Stimulated activated CD4-positive, alpha-beta T cell treated with anti-CD3 and anti-CD28 coated beads, TNF-alpha, amount 100 ng/mL, for 48 hours (primary cell): ENCODE measurements at regions not wholly inside any gene's neighbourhood (a gene's known extent, or its start where the extent isn't known, plus 50 kb on each side); places are given as distances from the start of the nearest gene placed in this dataset.
A peak's percentile ranks its signal among the peaks of the same experiment; 100 is the strongest.

ENCODE experiments used
- DNase-seq, 3 donors: peaks; one replicate each; pipeline ENCODE4 v3.0.0-alpha.2; 2020; ENCODE audit warnings: low read depth in 3 of 3

DNA sequence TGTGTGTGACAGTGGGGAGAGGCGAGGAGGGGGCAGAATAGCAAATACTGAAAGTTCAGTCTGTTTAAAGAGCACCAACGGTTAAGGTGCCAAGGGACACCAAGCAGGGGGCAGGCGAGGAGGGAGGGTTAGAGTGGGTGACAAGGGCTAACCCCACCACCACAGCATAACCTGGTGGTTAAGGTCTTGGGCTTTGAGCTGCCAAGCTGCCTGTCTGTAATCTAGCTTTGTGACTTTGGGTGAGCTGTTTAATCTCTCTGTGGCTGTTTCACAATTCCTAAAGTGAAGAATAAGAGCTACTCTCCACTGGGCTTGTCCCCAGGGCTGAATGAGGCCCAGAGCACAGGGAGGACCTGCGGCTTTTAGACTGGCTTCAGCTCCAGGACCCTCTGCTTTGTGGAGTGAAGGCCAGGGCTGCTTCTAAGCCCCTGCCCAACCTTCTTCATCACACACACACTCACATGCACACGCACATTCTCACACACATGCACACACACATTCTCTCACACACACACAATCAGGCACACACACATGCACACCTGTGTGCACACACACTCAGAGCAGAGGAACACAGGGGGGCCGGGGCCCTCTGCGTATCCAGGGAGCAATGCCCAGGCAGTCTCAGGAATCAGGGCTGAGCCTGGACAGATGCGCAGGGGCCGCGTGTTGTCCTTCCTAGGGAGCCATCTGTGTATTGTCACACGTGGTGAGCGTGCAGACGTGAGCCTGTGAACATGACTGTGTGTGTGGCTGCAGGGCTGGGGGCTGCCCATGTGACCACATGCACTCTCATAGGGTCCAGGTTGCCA, 101.6 kb upstream of the TARDBP start:
- DNase-seq: no peak

DNA sequence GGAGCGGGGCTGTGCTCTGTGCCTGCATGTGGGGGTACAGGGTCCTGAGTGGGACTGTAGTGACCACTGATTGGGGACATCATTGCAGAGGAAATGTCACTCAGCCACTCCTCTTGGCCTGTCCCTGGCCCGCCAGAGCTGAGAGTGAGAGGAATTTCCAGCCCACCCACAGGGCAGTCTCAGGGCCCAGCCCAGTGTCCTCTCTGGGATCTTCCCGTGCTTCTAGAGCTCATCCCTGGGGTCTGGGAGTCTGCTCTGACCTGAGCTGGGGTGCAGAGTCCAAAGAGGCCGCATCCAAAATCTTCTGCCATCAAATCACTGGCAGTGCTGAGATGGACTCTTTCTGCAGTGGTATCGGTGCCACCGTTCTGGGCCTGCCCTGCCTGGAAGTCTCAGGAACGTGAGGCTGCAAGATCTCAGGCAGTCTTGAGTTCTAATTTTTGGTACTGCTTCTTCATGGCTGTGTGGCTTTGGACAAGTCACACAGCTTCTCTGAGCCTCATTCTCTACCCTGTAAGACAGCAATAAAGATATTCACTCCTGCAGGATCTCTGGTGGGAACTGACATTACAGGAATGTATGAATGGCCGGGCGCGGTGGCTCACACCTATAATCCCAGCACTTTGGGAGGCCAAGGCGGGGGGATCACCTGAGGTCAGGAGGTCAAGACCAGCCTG, 100.8 kb upstream of the TARDBP start:
- DNase-seq: no peak

DNA sequence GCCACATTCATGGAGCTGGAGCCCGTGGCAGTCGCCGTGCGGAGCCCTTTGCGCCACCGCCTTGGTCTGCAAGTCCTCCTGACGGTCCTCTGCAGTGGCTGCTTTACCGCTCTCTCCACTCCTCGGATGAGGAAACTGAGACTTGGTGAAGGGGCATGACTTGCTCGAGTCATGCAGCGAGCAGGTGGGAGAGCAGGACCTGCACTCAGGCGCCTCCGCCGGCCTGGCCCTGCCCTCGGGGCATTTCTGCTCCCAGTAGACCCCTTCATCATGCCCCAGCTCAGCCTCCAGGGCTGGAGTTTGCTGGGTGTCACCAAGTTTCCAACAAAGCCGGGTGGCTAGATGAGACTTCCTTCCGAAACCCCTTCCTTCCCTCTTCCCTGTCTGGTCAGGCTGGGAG, 100.0 kb upstream of the TARDBP start:
- no peak for DNase-seq

DNA sequence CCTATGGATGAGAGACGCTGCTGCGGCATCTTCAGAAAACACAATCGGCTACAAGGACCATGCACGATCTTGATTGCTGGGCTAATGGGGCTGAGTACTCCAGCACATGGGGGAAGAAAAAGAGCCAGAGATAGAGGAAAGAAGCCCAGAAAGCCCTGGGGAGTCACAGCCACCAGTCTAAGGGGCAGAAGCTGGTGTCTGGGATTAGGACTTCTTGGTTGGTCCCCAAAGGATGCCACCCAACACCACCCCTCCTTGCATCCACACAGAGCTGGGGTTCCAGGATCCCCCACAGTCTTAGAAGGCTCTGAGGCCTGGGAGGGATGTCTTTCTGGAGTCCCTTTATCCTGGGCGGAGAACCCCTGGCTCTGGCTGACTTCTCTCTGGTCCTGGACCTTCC, 98.4 kb upstream of the TARDBP start:
- no peak for DNase-seq

DNA sequence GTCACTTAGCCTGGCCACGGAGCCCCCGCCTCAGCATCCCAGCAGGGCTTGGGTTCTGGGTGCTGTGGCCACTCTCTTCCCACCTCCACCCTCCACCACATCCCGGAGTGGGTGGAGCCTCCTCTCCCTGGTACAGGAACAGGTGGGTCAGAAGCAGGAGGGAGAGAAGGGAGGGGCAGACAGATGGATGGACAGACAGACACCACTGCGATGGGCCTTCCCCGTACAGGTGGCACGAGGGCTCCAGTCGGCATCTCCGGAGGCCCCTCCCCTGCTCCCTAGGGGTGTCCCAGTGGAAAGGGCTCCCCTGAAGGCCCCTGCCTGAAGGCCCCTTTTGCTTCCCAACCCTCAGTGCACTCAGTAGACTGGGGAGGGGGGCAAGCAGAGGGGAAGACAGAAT, 96.9 kb upstream of the TARDBP start:
- no peak for DNase-seq

DNA sequence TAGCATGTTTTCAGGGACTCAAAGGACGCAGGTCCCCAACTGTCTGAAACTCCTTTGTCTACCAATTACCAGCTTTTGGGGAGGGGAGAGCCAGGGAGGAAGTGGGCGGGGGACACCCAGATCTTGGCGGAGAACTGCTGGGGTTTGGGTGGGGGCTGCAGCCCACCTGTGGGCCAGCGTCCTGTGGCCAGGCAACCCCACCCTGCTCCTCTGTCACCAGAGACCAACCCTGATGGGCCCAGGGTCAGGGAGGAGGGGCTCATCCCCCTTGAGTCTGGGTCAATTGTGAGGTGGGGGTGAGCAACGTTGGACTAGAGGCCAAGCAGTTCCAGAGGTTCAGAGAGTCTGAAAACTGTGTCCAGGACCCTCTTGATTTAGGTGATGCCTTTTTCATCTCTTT, 96.1 kb upstream of the TARDBP start:
- no peak for DNase-seq

DNA sequence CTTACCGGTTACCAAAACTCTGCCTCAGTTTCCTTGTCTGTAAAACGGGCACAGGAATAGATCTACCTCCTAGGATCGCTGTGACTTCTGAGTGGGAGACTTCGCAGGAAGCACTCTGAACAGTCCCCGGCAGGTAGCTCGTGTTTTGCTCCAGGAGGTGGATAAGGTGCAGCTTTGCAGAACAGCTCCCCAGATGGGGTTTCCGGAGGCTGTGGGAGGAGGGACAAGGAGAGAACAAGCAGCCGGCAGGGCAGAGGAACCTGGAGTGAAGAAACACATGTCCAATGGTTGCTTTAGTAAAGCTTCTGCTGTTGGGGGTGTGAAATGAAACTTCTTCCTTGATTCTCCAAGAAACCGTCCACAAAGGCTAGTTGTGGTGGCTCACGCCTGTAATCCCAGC, 95.5 kb upstream of the TARDBP start:
- no peak for DNase-seq

DNA sequence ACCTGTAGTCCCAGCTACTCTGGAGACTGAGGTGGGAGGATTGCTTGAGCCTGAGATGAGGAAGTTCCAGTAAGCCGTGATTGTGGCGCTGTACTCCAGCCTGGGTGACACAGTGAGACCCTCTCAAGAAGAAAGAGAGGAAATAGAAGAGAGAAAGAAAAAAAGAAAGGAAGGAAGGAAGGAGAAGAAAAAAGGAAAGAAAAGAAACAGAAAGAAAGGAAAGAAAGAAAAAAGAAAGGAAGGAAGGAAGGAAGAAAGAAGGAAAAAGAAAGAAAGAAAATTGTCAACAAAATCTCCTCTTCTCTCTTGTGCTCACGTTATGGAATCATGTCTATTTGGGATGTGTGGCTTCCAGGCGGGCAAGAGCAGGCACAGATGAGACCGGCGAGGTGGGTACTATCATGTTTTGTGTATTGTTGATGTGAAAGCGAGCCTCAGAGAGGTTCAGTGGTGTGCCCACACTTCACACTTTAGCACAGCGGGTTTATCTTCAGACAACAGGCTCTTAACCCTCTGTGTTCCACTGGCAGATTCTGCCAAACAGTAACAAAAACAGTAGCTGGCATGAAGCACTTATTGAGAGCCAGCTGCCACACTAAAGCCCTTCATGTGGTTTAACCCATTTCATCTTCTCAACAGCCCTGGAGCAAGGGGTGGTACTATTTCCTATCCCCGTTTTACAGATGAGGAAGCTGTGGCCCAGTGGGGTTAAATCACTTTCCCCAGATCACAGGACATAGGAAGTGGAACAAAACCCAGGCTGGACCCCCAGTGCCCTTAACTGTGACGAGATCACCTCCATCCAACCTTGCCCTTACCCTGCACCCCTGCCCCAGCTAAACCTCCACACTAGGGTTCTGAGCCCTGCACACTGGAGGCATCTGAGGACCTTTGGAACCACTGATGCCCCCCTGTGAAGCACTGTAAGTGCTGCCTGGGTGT, 94.7 kb upstream of the TARDBP start:
- no peak for DNase-seq

DNA sequence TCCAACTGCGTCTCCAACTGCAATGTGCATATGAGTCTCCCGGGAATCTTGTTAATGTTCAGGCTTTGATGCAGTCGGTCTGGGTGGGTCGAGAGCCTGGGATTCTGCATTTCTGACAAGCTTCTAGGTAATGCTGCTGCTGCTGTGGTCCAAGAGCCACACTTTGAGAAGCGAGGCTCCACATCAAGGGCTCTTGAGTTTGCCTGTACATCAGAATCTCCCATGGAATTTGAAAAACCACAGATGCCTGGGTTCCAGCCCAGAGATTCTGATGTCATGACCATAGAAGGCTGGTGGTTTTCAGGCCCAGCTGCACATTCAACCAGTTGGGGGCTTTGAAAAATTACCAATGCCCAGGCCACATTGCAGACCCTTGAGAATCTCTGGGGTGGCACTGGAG, 93.9 kb upstream of the TARDBP start:
- no peak for DNase-seq

DNA sequence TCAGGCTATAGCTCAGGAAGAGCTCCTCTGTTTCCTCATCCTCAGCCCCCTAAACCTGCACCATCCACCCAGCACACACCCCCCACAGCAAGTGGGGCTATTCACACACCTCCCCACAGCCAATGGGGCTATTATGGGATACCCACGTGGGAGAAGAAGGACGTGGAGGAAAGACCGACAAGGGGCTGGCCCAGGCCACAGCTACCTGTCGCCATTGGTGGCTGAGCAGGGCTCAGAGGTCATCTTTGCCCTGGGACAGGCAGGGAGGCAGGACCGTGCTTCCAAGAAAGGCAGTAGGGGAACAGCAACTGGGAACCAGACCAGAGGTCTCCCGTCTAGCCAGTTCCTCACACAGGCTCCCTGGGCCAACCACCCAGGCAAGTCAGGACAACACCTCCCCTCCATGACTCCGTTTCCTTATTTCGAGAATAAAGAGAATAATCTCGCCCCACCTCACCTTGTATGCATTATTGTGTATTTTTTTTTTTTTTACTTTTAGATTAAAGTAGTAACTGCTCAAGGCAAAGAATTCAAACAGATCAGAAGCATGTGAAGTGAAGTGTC, 92.3 kb upstream of the TARDBP start:
- DNase-seq: no peak

- peak in 2 of 3 donors; percentile 29 for DNase-seq
Observed at GRCh38 chr1:10922315-10923060, 90.0 kb upstream of the TARDBP start.

- DNase-seq: no peak
Observed at GRCh38 chr1:10924030-10924429, 88.4 kb upstream of the TARDBP start.

DNA sequence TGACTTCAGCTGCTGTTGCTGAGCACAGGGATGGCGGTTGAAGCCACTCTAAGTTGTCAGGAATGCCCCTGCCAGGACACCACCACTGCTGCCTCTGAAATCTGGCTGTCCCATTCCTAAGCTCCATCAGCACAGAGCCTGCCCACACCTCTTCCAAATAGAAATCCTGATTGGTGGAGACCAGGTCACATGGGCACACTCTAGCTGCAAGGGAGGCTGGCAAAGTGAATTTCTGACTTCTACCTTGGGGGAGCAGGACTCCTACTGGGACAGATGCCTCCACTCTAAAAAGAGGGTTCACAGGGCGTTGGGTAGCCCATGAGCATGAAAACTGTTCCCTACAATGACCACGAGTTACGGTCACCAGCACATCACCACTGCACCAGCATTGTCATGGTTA, 83.8 kb upstream of the TARDBP start:
- DNase-seq: no peak

GRCh38 chr1:10932088-10932487, 80.4 kb upstream of the TARDBP start:
- DNase-seq: peak in 2 of 3 donors; percentile 10 to 32

DNA sequence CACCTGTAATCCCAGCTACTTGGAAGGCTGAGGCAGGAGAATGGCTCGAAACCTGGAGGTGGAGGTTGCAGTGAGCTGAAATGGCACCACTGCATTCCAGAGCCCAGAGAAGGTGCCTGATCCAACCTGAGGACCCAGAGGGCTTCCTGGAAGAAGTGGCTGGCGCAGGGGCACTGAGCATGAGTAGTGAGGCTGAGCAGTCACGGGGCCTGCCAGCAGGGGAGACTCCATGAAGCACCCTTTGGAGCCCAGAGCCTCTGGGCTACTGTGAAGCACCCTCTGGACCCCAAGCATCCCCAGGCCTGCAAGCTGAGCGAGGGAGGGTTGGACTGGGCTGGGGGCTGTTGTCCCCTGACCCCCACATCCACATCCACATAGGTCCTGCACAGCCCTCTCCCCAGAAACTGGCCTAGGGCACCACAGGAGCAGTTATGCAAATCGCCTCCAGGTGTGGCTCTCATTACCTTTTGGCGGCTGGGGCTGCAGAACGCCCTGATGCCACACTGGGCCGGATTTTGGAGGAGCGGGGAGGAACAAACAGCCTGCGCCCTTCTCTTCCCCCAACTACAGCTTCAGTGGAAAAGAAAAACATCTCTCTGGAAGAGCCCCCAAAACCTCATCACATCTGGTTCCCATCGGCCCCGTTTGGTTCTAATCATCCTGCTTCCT, 78.2 kb upstream of the TARDBP start:
- no peak for DNase-seq

DNA sequence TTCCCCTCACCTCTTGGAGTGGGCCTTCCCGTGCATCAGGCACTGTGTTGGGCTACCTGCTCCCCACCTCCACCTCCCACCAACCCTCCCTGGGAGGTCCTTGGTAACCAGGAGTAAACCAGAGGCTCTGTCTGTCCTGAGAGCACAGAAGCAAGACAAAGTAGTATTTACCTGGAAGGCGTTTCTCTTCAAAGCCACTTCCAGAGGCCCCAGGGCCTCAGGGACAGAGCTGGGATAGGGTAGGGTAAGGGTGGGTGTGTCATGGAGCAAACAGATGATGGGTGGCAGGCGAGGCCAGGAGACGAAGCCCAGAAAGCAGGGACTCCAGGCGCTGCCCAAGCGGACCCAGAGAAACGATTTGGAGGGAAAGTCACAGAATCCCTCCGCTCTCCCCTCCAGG, 77.2 kb upstream of the TARDBP start:
- DNase-seq: no peak

DNA sequence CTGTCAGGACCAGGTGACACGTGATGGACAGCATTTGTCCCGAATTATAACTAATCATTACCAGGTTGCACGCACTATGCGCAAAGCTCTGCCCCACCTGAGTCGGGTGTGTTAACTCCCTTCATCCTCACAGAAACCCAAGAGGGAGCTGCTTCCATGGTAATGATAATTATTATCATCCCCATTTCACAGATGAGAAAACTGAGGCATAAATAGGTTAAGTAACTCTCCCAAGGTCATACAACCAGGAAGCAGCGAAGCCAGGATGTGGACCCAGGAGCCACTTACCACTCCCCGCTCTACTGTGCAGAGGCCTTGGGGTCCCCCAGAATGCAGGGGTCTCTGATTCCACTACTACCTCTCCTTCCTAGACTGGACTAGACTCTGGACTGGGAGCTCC, 76.7 kb upstream of the TARDBP start:
- no peak for DNase-seq

DNA sequence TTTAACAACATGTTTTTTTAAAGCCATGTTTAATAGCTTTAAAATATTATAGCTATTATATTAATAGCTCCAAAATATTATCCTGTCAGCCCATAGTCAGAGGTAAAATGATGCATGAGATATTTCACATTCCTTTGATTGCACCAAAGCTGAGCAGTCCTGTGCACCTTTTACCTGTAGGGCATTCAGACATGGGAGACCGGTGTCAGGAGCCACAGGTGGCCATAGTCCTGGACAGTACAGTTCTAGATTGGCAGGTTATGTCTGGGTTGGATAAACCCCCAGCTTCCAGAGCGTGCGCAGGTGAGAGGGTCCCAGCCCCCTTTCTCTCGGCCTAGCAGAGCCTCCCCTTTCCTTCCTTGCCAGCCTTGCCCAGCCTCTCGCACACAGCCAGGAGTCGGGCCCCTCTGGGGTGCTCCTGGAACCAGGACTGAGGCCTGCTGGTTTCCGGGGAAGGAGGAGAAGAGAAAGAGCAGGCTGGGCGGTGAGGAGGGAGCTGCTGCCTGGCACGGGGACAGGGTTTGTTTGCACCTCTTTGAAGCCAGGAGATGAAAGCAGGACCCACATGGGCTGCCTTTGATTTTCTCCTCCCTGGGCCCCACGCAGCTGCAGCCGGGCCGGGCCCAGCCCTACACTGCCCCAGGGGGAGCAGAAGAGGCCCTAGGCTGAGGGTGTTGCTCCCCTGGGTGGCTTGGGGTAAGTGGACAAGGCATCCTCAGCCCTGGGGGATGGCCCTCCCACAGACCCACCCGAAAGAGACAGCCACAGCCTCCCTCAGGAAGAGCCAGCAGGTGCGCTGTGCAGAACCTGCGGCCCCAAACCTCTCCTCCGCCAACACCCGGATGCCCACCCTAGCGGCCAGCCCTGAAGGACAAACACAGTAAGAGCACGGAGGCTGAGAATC, 75.2 kb upstream of the TARDBP start:
- DNase-seq: no peak

DNA sequence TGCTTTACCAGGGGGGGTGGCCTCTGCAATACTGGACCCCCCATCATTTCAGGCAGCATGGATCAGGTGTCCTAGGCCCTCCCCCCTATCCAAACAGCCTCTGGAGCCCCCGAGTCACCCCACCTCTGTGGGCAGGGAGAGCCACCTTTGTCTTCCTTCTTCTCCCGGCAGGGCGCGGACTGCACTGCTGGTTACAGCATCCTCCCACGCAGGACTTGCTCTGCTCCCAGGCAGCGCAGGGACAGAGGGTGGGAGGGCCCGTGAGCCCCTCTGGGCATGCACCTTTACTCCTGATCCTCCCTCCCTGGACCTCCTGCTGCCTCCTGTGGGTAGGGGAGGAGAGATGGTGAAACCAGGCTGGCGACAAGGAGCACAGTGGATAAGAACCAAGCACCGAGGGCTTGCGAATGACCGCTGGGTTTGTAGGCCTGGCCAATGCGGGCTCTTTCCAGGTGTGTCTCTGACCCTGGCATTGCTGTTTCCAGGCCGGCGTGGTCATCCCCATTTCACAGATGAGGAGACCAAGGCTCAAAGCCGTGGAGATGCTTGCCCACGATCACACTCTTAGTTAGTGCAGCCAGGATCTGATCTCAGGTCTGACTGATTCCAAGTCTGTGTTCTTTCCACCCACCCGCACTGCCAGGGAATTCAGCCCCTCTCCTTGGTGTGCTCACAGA, 73.6 kb upstream of the TARDBP start:
- DNase-seq: no peak
